Fibroblast of skin of right biceps (primary cell): ENCODE measurements at regions not wholly inside any gene's neighbourhood (a gene's known extent, or its start where the extent isn't known, plus 50 kb on each side); places are given as distances from the start of the nearest gene placed in this dataset.
A peak's percentile ranks its signal among the peaks of the same experiment; 100 is the strongest.

Source experiments
- DNase-seq: peaks from one replicate; pipeline ENCODE4 v3.0.0-alpha.2; 2013

GRCh38 chr17:73694491-73694890, 50.2 kb upstream of the SDK2 start:
- DNase-seq: no peak

- no peak for DNase-seq
Observed at GRCh38 chr17:73695035-73695738, 50.9 kb upstream of the SDK2 start.

- no peak for DNase-seq
Observed at GRCh38 chr17:73696251-73696650, 52.0 kb upstream of the SDK2 start.

GRCh38 chr17:73697872-73698271, 53.6 kb upstream of the SDK2 start:
- no peak for DNase-seq

- no peak for DNase-seq
Observed at GRCh38 chr17:73698966-73699365, 54.7 kb upstream of the SDK2 start.

GRCh38 chr17:73701701-73702100, 57.5 kb upstream of the SDK2 start:
- no peak for DNase-seq

- no peak for DNase-seq
Observed at GRCh38 chr17:73703192-73703591, 58.9 kb upstream of the SDK2 start.

- no peak for DNase-seq
Observed at GRCh38 chr17:73703917-73704316, 59.7 kb upstream of the SDK2 start.

GRCh38 chr17:73705594-73705993, 61.3 kb upstream of the SDK2 start:
- DNase-seq: peak; percentile 91

- DNase-seq: no peak
Observed at GRCh38 chr17:73706428-73706827, 62.2 kb upstream of the SDK2 start.

- peak; percentile 49 for DNase-seq
Observed at GRCh38 chr17:73706858-73707257, 62.6 kb upstream of the SDK2 start.

- no peak for DNase-seq
Observed at GRCh38 chr17:73707358-73707757, 63.1 kb upstream of the SDK2 start.

- DNase-seq: peak; percentile 63
Observed at GRCh38 chr17:73710095-73710592, 65.9 kb upstream of the SDK2 start.

- DNase-seq: no peak
Observed at GRCh38 chr17:73711184-73711583, 66.9 kb upstream of the SDK2 start.

- DNase-seq: no peak
Observed at GRCh38 chr17:73711916-73712315, 67.7 kb upstream of the SDK2 start.

GRCh38 chr17:73713136-73713535, 68.9 kb upstream of the SDK2 start:
- no peak for DNase-seq

- no peak for DNase-seq
Observed at GRCh38 chr17:73715769-73716168, 71.5 kb upstream of the SDK2 start.

- DNase-seq: no peak
Observed at GRCh38 chr17:73717690-73718089, 73.4 kb upstream of the SDK2 start.

GRCh38 chr17:73718362-73718761, 74.1 kb upstream of the SDK2 start:
- no peak for DNase-seq

GRCh38 chr17:73718912-73719311, 74.7 kb upstream of the SDK2 start:
- no peak for DNase-seq

- DNase-seq: no peak
Observed at GRCh38 chr17:73719588-73720071, 75.4 kb upstream of the SDK2 start.

- DNase-seq: no peak
Observed at GRCh38 chr17:73720187-73720834, 76.1 kb upstream of the SDK2 start.

- no peak for DNase-seq
Observed at GRCh38 chr17:73722165-73722564, 77.9 kb upstream of the SDK2 start.

GRCh38 chr17:73723317-73723716, 79.1 kb upstream of the SDK2 start:
- no peak for DNase-seq

GRCh38 chr17:73724341-73724740, 80.1 kb upstream of the SDK2 start:
- no peak for DNase-seq
